D721Med (cell line): ENCODE measurements at regions not wholly inside any gene's neighbourhood (a gene's known extent, or its start where the extent isn't known, plus 50 kb on each side); places are given as distances from the start of the nearest gene placed in this dataset.

Experiments
- DNase-seq: peaks from one replicate; pipeline ENCODE4 v3.0.0; 2011; ENCODE audit warnings: low spot score; ENCODE audit not compliant: insufficient read length
- FAIRE-seq: peaks from 2 replicates; lab custom pipeline; 2011; peaks lifted over from hg19 to GRCh38; lab: Jason Lieb, UNC
- TF ChIP-seq, protein P1 (sequence below): IDR thresholded peaks from 2 replicates; pipeline ENCODE4 v1.5.1; 2012; ENCODE audit warnings: mild to moderate bottlenecking, control low read depth; ENCODE audit not compliant: insufficient read depth; ENCODE audit errors: missing control alignments

DNA sequence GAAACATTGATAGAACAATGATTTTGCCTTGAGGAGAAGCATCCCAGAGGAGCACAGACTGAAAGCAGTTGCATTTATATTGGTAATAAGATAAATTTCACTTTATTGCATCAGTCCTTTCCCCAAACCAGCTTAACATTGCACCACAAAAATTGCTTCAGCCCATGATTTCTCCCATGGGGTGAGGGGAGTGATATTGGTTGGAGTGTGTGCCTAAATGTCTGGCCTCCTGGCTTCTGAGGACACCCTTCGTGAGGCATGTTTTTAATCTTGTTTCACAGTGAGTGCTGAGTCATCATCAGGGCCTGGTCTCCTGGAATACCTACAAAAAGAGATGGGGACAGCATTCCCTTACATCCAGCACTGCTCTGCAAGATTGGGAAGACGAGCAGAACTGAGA, 487.9 kb downstream of the C4orf33 start:
- DNase-seq = no peak
- TF ChIP-seq, protein P1, sequence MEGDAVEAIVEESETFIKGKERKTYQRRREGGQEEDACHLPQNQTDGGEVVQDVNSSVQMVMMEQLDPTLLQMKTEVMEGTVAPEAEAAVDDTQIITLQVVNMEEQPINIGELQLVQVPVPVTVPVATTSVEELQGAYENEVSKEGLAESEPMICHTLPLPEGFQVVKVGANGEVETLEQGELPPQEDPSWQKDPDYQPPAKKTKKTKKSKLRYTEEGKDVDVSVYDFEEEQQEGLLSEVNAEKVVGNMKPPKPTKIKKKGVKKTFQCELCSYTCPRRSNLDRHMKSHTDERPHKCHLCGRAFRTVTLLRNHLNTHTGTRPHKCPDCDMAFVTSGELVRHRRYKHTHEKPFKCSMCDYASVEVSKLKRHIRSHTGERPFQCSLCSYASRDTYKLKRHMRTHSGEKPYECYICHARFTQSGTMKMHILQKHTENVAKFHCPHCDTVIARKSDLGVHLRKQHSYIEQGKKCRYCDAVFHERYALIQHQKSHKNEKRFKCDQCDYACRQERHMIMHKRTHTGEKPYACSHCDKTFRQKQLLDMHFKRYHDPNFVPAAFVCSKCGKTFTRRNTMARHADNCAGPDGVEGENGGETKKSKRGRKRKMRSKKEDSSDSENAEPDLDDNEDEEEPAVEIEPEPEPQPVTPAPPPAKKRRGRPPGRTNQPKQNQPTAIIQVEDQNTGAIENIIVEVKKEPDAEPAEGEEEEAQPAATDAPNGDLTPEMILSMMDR = no peak
- no peak for FAIRE-seq

GRCh38 chr4:129598582-129598981, 502.6 kb downstream of the C4orf33 start:
- TF ChIP-seq, protein P1 = no peak
- no peak for FAIRE-seq
- DNase-seq = no peak

DNA sequence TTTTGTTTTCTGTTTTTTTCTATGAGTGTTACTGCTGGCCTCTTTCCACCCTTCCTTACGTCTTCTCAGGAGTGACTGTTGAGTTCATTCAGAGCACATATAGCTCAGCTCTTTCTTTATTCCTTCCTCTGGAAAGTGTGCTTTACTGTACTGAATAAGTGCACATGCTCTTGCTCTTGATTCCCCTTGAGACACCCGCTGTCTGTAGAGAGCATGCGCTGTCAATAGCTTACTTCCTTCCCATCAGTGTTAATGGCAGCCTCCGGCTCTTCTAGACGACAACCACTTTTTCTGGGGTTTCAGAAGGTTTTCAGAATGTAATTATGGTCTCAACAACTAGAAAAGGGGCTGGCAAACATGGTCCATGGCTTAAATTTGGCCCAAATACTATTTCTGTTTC, 504.9 kb downstream of the C4orf33 start:
- TF ChIP-seq, protein P1 = no peak
- FAIRE-seq = no peak

DNA sequence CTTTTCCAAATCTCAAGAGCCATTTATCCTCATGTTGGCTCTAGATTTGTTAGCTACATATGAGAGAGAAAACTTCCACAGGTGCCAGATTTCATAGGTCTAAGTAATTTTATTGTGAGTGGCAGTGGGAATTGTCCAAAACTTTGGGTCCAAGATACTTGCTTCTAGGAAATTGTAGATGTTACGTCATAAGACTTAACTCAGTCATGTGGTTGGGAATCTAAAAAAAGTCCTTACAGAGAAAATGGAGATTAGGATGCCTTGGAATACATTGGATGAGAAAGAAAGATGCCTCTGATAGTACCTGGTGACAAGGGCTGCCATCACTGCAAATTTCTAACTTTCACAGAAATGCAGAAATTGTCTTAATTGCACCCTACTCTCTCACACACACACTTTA, 506.5 kb downstream of the C4orf33 start:
- DNase-seq (no peak), FAIRE-seq (no peak)
- TF ChIP-seq, protein P1 = no peak

More for the DNA sequence above, 504.9 kb downstream of the C4orf33 start:
- DNase-seq = no peak

DNA sequence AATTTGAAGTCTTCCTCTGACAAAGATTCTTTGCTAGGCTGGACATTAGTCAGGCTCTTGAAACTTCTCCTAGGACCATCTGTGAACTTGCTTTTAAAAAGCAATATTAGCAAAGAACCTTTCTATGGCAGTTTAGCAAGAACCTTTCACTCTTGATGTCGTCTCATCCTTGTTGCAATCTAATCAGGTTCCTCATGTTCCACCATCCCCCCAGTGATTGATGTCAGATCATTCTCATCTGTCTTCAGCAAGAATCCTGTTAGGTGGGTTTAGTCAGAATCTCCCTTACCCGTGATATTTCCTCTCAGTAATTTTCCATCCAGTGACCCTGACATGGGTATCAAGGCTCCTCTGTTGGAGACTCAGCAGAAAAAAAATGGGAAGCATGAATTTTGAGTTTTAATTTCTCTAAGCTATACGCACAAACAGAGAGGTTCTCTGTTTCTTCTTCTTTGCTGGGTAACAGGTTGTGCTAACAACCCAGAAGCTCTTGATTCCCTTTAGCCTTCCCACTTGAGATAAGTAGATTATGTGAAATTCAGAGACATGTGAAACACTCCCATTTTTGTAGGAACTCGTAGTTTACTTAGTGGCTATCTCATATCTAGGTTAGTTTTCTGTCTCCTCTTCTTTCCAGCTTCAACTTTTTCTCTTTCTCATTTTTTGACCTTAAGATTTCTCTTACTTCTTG, 507.4 kb downstream of the C4orf33 start:
- peak; percentile 60 for FAIRE-seq
- TF ChIP-seq, protein P1 = no peak
- DNase-seq = no peak

- FAIRE-seq (no peak), DNase-seq (no peak)
- TF ChIP-seq, protein P1 = no peak
These were observed 508.8 kb downstream of the C4orf33 start for GRCh38 chr4:129604632-129605255.

GRCh38 chr4:129614611-129615010, 518.7 kb downstream of the C4orf33 start:
- TF ChIP-seq, protein P1 = no peak
- FAIRE-seq (no peak), DNase-seq (no peak)
